ENCODE measurements at regions not wholly inside any gene's neighbourhood (a gene's known extent, or its start where the extent isn't known, plus 50 kb on each side); places are given as distances from the start of the nearest gene placed in this dataset.

DNA sequence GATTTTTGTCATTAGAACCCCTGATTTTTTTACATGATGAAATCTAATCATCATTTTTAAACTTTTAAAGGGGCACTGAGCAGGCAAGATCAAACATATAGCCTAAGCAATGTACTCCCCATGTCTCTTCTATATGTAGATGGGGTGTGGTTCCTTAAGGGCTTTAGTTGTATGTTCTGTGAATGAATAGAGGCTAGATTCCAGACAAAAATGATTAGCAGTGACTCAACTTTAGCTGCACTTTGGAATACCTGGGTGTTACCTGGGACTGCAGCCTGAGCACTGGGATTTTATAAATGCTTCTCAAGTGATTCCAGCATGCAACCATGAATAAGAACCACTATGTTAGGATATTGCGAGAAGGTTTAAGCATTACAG lies 256.7 kb upstream of the PLEKHG7 start:
- H3K27ac ChIP-seq (ENCODE audit: extremely low read depth, low read depth, low read length): no peak overlapping the region
- H3K36me3 ChIP-seq (ENCODE audit: control insufficient read depth in 2 of 2, insufficient read depth in 1 of 2, low read length in 2 of 2): no peaks in the 10 kb centered on the region
- no peaks in the 10 kb centered on the region for H3K9me3 ChIP-seq (ENCODE audit: control insufficient read depth, insufficient read depth, low read depth, low read length)
- no peak overlapping the region for H3K4me3 ChIP-seq (ENCODE audit: low read depth, low read length)
- ChIA-PET CTCF (interaction anchor here (0.5 kb wide), 1 partner anchor 207 kb away, joined by 3 read pairs; no protein-coding TSS in a partner anchor), POLR2A (no interaction called here)
- TF ChIP-seq ZNF433 (tag by site-specific recombination; IDR thresholded peaks at IDR 0.05; ENCODE audit: low read depth): no peak
- TF ChIP-seq, protein P1, sequence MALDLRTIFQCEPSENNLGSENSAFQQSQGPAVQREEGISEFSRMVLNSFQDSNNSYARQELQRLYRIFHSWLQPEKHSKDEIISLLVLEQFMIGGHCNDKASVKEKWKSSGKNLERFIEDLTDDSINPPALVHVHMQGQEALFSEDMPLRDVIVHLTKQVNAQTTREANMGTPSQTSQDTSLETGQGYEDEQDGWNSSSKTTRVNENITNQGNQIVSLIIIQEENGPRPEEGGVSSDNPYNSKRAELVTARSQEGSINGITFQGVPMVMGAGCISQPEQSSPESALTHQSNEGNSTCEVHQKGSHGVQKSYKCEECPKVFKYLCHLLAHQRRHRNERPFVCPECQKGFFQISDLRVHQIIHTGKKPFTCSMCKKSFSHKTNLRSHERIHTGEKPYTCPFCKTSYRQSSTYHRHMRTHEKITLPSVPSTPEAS (tag by site-specific recombination; IDR thresholded peaks at IDR 0.05): no peak
- TF ChIP-seq EGR2 (tag by site-specific recombination; IDR thresholded peaks at IDR 0.05; ENCODE audit: low read depth): no peak
- TF ChIP-seq ZNF184 (tag by site-specific recombination; IDR thresholded peaks at IDR 0.05): no peak
- TF ChIP-seq ZNF157 (tag by site-specific recombination; IDR thresholded peaks at IDR 0.05): no peak
- no peak for TF ChIP-seq ZNF133 (tag by site-specific recombination; IDR thresholded peaks at IDR 0.05)
- TF ChIP-seq ZBTB7A (tag by site-specific recombination; IDR thresholded peaks at IDR 0.05; ENCODE audit: low read depth): no peak
- no peaks in the 10 kb centered on the region for H3K4me1 ChIP-seq (ENCODE audit: control insufficient read depth, insufficient read depth, low read length)

DNA sequence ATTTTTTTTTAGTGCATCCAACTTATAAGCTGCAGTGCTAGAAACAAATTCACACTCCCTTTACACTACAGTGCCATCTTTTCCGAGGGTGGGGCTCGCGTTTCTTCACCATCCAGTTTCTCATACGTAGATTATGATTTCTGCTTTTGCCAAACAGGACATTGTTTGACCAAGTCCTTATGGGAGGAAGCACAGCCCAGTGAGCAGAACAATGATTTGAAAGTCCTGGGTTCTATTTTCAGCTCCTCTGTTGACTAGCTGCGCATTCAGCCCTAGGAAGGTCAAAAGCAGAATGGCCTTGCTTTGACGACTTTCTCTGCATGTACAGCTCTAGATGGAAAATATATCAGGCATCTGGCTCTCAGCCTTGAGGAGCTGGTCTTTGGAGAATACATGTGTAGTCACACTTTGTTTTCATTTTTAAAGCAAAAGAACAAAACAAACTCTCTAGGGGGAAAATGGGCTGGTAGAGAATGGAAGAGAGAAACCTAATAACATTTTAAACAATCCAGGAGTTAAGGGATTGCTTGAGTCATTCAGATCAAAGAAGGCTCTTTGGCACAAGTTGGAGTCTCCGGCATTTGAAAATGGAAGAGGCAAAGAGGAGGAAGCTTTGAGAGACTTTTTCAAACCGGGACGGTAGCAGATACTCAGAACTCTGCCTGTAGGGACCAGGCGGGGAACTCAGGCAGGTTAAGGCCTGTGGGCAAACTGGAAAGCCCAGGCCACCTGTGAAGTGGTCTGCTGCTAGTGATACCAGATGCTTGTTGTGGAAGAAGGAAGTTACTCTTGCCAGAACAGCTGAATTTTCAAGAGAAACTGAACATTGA lies 257.3 kb upstream of the PLEKHG7 start:
- POLR2A ChIA-PET: no interaction called here
- no peak for TF ChIP-seq ZNF837 (tag by site-specific recombination; IDR thresholded peaks at IDR 0.05)
- TF ChIP-seq, protein P2, sequence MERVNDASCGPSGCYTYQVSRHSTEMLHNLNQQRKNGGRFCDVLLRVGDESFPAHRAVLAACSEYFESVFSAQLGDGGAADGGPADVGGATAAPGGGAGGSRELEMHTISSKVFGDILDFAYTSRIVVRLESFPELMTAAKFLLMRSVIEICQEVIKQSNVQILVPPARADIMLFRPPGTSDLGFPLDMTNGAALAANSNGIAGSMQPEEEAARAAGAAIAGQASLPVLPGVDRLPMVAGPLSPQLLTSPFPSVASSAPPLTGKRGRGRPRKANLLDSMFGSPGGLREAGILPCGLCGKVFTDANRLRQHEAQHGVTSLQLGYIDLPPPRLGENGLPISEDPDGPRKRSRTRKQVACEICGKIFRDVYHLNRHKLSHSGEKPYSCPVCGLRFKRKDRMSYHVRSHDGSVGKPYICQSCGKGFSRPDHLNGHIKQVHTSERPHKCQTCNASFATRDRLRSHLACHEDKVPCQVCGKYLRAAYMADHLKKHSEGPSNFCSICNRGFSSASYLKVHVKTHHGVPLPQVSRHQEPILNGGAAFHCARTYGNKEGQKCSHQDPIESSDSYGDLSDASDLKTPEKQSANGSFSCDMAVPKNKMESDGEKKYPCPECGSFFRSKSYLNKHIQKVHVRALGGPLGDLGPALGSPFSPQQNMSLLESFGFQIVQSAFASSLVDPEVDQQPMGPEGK (tag by site-specific recombination; IDR thresholded peaks at IDR 0.05): no peak
- TF ChIP-seq PRDM4 (tag by site-specific recombination; IDR thresholded peaks at IDR 0.05): no peak
- no peak for TF ChIP-seq ZNF473 (tag by site-specific recombination; IDR thresholded peaks at IDR 0.05)
- no peak for TF ChIP-seq ZBTB11 (tag by site-specific recombination; conservative IDR thresholded peaks at IDR 0.05; ENCODE audit: low read depth)
- no peak for TF ChIP-seq ZNF16 (tag by site-specific recombination; IDR thresholded peaks at IDR 0.05; ENCODE audit: low read depth)
- no peak for TF ChIP-seq ZNF324 (tag by site-specific recombination; IDR thresholded peaks at IDR 0.05)
- no peak for TF ChIP-seq ZNF548 (tag by site-specific recombination; IDR thresholded peaks at IDR 0.05)
- TF ChIP-seq ZNF24 (tag by site-specific recombination; IDR thresholded peaks at IDR 0.05): no peak
- TF ChIP-seq ZNF248 (tag by site-specific recombination; IDR thresholded peaks at IDR 0.05): no peak
- no peak for TF ChIP-seq WT1 (tag by site-specific recombination; IDR thresholded peaks at IDR 0.05)
- no peak for TF ChIP-seq ZNF843 (tag by site-specific recombination; IDR thresholded peaks at IDR 0.05)
- TF ChIP-seq ZNF155 (tag by site-specific recombination; IDR thresholded peaks at IDR 0.05): no peak
- TF ChIP-seq, protein P3, sequence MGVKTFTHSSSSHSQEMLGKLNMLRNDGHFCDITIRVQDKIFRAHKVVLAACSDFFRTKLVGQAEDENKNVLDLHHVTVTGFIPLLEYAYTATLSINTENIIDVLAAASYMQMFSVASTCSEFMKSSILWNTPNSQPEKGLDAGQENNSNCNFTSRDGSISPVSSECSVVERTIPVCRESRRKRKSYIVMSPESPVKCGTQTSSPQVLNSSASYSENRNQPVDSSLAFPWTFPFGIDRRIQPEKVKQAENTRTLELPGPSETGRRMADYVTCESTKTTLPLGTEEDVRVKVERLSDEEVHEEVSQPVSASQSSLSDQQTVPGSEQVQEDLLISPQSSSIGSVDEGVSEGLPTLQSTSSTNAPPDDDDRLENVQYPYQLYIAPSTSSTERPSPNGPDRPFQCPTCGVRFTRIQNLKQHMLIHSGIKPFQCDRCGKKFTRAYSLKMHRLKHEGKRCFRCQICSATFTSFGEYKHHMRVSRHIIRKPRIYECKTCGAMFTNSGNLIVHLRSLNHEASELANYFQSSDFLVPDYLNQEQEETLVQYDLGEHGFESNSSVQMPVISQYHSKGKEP (tag by site-specific recombination; IDR thresholded peaks at IDR 0.05): no peak
- no peak for TF ChIP-seq ZNF677 (tag by site-specific recombination; IDR thresholded peaks at IDR 0.05)
- TF ChIP-seq ZNF341 (tag by site-specific recombination; IDR thresholded peaks at IDR 0.05; ENCODE audit: low read depth): no peak
- TF ChIP-seq ZNF138 (tag by site-specific recombination; IDR thresholded peaks at IDR 0.05; ENCODE audit: borderline replicate concordance): no peak
- TF ChIP-seq ZFP69B (tag by site-specific recombination; IDR thresholded peaks at IDR 0.05): no peak

More for the DNA sequence above, 257.3 kb upstream of the PLEKHG7 start:
- Histone ChIP-seq H3K27ac (ENCODE audit: extremely low read depth, low read depth, low read length) (no peak overlapping the region), H3K9me3 (ENCODE audit: control insufficient read depth, insufficient read depth, low read depth, low read length) (no peaks in the 10 kb centered on the region), H3K4me3 (ENCODE audit: low read depth, low read length) (no peak overlapping the region), H3K4me1 (ENCODE audit: control insufficient read depth, insufficient read depth, low read length) (no peaks in the 10 kb centered on the region), H3K36me3 (ENCODE audit: control insufficient read depth in 2 of 2, insufficient read depth in 1 of 2, low read length in 2 of 2) (no peaks in the 10 kb centered on the region)
- CTCF ChIA-PET: interaction anchor here (0.5 kb wide), 1 partner anchor 207 kb away, joined by 3 read pairs; no protein-coding TSS in a partner anchor
